GM10248 (cell line): ENCODE measurements at regions not wholly inside any gene's neighbourhood (a gene's known extent, or its start where the extent isn't known, plus 50 kb on each side); places are given as distances from the start of the nearest gene placed in this dataset.
A peak's percentile ranks its signal among the peaks of the same experiment; 100 is the strongest.

Experiments
- CTCF ChIA-PET: fragments of 300-600 bp; sonication (Branson Sonifier 250); formaldehyde crosslinking; extraction: SDS; loops from one replicate; lab custom pipeline; 2021; ENCODE audit warnings: antibody characterized with exemption; lab: Yijun Ruan, JAX
- POLR2A ChIA-PET: fragments of 350-650 bp; sonication (Branson Sonifier 250); formaldehyde crosslinking; extraction: SDS; loops from one replicate; lab custom pipeline; 2020; ENCODE audit warnings: antibody characterized with exemption; lab: Yijun Ruan, JAX
- DNase-seq: peaks from one replicate; pipeline ENCODE4 v3.0.0; 2012; ENCODE audit errors: extremely low spot score
- TF ChIP-seq, protein P1 (sequence below): IDR thresholded peaks from 2 replicates; pipeline ENCODE4 v1.5.1; 2012; ENCODE audit warnings: mild to moderate bottlenecking, low read depth; ENCODE audit errors: extremely low read depth, missing control alignments, control extremely low read depth

DNA sequence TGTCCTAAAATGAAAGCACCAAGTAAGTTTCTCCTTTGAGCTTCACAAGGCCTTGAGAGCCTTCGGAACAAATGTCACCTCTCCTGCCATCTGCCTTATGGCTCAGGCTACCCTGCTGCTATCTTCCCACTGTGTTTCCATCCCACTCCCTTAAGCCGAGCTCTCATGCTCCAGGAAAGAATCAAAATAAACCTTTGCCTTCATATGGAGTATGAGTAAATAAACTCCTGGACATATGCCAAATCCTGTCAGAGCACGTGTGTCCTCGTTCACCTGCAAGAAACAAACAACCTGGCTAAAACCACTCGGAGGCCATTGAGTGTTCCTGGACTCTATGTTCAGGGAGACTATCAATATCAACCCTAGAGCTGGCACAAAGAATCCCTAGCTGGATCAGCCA lies 122.3 kb upstream of the CCDC112 start:
- CTCF ChIA-PET: interaction anchor here (0.9 to 2.3 kb wide), 8 partner anchors 12 to 110 kb away, joined by 3 to 11 read pairs (median 3); no protein-coding TSS in a partner anchor
- DNase-seq: no peak
- TF ChIP-seq, protein P1, sequence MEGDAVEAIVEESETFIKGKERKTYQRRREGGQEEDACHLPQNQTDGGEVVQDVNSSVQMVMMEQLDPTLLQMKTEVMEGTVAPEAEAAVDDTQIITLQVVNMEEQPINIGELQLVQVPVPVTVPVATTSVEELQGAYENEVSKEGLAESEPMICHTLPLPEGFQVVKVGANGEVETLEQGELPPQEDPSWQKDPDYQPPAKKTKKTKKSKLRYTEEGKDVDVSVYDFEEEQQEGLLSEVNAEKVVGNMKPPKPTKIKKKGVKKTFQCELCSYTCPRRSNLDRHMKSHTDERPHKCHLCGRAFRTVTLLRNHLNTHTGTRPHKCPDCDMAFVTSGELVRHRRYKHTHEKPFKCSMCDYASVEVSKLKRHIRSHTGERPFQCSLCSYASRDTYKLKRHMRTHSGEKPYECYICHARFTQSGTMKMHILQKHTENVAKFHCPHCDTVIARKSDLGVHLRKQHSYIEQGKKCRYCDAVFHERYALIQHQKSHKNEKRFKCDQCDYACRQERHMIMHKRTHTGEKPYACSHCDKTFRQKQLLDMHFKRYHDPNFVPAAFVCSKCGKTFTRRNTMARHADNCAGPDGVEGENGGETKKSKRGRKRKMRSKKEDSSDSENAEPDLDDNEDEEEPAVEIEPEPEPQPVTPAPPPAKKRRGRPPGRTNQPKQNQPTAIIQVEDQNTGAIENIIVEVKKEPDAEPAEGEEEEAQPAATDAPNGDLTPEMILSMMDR: no peak
- POLR2A ChIA-PET: no interaction called here

DNA sequence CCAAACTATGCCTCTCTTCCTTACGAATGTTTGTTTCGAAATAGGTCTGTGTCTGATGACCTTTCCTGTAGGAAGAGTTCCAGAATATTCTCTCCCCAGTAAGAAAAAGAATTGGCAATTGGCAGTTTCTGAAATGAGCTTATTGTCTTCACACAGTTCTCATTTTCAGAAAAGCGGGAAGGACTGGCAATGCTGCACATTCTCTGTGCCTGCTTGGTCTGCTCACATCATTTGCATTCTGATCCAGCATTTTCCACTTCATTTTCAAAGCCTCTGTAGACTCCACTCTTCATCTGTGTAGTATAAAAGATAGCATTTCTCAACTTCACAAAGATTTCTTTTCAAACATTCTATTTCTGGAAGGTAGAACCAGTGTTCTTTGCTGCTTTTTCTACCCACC lies 120.6 kb upstream of the CCDC112 start:
- TF ChIP-seq, protein P1: no peak
- POLR2A ChIA-PET: no interaction called here
- DNase-seq: no peak
- CTCF ChIA-PET: no interaction called here

DNA sequence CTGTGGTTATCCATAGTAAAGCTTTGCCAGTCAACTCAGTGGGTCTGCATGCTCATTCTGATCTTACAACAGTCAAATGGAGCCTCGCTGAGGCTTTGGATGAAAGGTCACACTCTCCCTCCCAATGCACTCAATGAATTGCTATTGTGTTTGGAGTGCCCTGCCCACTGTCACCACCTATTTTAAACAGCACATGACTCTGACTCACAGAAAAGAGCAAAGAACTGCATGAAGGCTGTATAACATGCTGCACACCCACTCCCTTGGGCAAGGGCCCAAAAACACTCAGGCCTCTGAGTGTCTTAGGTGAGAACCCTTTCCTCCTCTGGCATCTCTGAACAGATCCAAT lies 118.7 kb upstream of the CCDC112 start:
- peak; percentile 14 for DNase-seq
- ChIA-PET POLR2A (no interaction called here), CTCF (interaction anchor here (1.0 to 1.5 kb wide), 3 partner anchors 8 to 37 kb away, joined by 3 to 4 read pairs (median 3); no protein-coding TSS in a partner anchor)
- TF ChIP-seq, protein P1: no peak

DNA sequence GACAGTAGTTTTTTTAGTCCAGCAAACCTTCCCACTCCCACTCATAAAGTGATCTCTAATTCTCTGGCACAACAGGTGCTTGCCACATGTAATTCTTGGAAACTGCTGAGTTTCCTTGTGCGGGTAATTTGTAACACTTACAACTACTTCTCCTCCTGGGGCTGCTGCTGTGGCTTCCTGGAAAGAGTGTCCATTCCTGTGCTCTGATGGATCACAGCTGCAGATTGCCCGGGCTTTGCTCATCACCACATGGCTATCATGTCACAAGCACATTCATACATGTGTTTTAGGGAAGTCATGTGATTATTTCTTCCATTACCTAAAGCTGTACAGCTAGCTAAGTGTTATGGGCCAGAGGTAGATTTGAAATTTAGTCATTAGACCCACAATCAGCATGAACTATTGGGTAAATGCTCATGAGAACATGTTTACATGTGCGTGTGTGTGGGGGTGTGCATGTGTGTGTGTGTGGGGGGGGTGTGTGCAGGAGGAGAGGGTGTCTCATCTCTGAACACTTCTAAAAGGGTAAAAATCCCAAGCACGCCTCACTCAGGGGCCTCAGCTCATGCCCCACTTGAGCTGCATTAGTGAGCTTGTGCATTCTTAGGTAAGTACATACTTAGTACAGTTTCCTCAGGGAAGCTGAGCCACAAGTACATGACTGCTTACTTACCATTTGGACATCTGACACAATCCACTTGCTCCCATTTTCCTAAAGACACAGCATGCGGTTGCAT lies 118.1 kb upstream of the CCDC112 start:
- peak; percentile 18 for DNase-seq
- CTCF ChIA-PET: interaction anchor here (1.0 to 1.6 kb wide), 3 partner anchors 9 to 25 kb away, joined by 3 to 4 read pairs (median 3); no protein-coding TSS in a partner anchor
- TF ChIP-seq, protein P1: no peak
- POLR2A ChIA-PET: no interaction called here

DNA sequence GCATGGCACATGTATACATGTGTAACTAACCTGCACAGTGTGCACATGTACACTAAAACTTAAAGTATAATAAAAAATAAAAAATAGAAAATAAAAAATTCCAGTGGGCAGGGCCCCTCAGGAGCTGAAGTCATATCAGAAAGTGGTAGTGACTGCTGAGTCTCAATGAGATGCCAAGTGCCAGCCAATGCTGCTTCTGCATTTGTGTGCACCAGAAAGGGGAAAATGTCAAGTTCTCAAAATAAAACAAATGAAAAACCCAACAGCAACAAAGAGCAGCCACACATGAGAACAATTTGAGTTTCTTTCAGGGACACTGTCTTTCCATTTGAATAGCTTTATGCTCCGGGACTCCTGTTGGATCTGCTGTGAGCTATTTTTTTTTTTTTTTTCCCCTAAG lies 117.2 kb upstream of the CCDC112 start:
- no peak for DNase-seq
- TF ChIP-seq, protein P1: no peak
- ChIA-PET POLR2A (no interaction called here), CTCF (interaction anchor here (0.7 to 1.6 kb wide), 2 partner anchors 25 to 29 kb away, joined by 3 to 4 read pairs; no protein-coding TSS in a partner anchor)

DNA sequence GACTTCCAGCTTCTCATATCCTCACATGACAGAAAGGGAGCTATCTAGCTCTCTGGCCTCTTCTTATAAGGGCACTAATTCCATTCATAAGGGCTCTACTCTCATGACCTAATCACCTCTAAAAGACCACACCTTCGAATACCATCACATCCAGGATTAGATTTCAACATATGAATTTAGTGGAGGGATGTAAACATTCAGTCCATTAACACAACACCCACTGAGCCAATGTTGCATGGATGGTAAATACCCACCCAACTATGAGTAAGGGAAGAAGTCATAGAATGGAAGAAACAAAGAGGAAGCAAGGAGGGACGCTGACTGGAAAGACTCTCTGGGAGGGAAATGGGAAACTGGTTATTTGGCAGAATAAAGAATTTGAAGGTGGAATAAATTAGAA lies 112.6 kb upstream of the CCDC112 start:
- DNase-seq: no peak
- TF ChIP-seq, protein P1: no peak
- ChIA-PET POLR2A (no interaction called here), CTCF (interaction anchor here (1.3 to 1.8 kb wide), 2 partner anchors 16 to 22 kb away, joined by 4 to 5 read pairs; no protein-coding TSS in a partner anchor)
